Neural cell (in vitro differentiated cells): ENCODE measurements at regions not wholly inside any gene's neighbourhood (a gene's known extent, or its start where the extent isn't known, plus 50 kb on each side); places are given as distances from the start of the nearest gene placed in this dataset.

Source experiments
- EP300 ChIP-seq: fragments of 450-650 bp; conservative IDR thresholded peaks from 2 replicates; pipeline ENCODE4 v1.6.1; 2014; ENCODE audit warnings: antibody characterized with exemption, mild to moderate bottlenecking, moderate library complexity; ENCODE audit not compliant: poor library complexity, severe bottlenecking
- EZH2 ChIP-seq: fragments of 200-600, 300-800 bp; shearing (Covaris generic), sonication (generic); IDR thresholded peaks from 2 replicates; pipeline ENCODE4 v1.6.1; 2014; ENCODE audit warnings: antibody characterized with exemption, low read length, borderline replicate concordance, mild to moderate bottlenecking; ENCODE audit not compliant: insufficient read depth, poor library complexity, severe bottlenecking
- MXI1 ChIP-seq: fragments of 450-650 bp; conservative IDR thresholded peaks from 2 replicates; pipeline ENCODE4 v1.6.1; 2014; ENCODE audit warnings: antibody characterized with exemption, mild to moderate bottlenecking; ENCODE audit not compliant: poor library complexity, severe bottlenecking
- POLR2AphosphoS5 ChIP-seq: IDR thresholded peaks from 2 replicates; pipeline ENCODE4 v1.6.1; 2012
- RAD21 ChIP-seq: fragments of 450-650 bp; conservative IDR thresholded peaks from 2 replicates; pipeline ENCODE4 v1.6.1; 2014; ENCODE audit warnings: antibody characterized with exemption, mild to moderate bottlenecking, moderate library complexity
- TAF1 ChIP-seq: IDR thresholded peaks from 2 replicates; pipeline ENCODE4 v1.6.1; 2012; ENCODE audit warnings: low read depth
- TF ChIP-seq, protein P1 (sequence below): fragments of 450-650 bp; IDR thresholded peaks from 2 replicates; pipeline ENCODE4 v1.5.1; 2014; ENCODE audit warnings: antibody characterized with exemption, mild to moderate bottlenecking, moderate library complexity; ENCODE audit not compliant: poor library complexity, severe bottlenecking
- TF ChIP-seq, protein P2 (sequence below): IDR thresholded peaks from 2 replicates; pipeline ENCODE4 v1.6.1; 2012; ENCODE audit warnings: borderline replicate concordance

GRCh38 chr7:112939574-112940313 is 146.9 kb downstream of the GPR85 start:
- TF ChIP-seq, protein P1, sequence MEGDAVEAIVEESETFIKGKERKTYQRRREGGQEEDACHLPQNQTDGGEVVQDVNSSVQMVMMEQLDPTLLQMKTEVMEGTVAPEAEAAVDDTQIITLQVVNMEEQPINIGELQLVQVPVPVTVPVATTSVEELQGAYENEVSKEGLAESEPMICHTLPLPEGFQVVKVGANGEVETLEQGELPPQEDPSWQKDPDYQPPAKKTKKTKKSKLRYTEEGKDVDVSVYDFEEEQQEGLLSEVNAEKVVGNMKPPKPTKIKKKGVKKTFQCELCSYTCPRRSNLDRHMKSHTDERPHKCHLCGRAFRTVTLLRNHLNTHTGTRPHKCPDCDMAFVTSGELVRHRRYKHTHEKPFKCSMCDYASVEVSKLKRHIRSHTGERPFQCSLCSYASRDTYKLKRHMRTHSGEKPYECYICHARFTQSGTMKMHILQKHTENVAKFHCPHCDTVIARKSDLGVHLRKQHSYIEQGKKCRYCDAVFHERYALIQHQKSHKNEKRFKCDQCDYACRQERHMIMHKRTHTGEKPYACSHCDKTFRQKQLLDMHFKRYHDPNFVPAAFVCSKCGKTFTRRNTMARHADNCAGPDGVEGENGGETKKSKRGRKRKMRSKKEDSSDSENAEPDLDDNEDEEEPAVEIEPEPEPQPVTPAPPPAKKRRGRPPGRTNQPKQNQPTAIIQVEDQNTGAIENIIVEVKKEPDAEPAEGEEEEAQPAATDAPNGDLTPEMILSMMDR = peak; percentile 32
- TF ChIP-seq POLR2AphosphoS5 (peak; percentile 82), TAF1 (peak; percentile 75), EP300 (no peak), MXI1 (peak; percentile 79), RAD21 (peak; percentile 55), EZH2 (no peak)
- TF ChIP-seq, protein P2, sequence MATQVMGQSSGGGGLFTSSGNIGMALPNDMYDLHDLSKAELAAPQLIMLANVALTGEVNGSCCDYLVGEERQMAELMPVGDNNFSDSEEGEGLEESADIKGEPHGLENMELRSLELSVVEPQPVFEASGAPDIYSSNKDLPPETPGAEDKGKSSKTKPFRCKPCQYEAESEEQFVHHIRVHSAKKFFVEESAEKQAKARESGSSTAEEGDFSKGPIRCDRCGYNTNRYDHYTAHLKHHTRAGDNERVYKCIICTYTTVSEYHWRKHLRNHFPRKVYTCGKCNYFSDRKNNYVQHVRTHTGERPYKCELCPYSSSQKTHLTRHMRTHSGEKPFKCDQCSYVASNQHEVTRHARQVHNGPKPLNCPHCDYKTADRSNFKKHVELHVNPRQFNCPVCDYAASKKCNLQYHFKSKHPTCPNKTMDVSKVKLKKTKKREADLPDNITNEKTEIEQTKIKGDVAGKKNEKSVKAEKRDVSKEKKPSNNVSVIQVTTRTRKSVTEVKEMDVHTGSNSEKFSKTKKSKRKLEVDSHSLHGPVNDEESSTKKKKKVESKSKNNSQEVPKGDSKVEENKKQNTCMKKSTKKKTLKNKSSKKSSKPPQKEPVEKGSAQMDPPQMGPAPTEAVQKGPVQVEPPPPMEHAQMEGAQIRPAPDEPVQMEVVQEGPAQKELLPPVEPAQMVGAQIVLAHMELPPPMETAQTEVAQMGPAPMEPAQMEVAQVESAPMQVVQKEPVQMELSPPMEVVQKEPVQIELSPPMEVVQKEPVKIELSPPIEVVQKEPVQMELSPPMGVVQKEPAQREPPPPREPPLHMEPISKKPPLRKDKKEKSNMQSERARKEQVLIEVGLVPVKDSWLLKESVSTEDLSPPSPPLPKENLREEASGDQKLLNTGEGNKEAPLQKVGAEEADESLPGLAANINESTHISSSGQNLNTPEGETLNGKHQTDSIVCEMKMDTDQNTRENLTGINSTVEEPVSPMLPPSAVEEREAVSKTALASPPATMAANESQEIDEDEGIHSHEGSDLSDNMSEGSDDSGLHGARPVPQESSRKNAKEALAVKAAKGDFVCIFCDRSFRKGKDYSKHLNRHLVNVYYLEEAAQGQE = peak; percentile 30
